HG03175 (cell line): ENCODE measurements at regions not wholly inside any gene's neighbourhood (a gene's known extent, or its start where the extent isn't known, plus 50 kb on each side); places are given as distances from the start of the nearest gene placed in this dataset.

Experiments
- ATAC-seq: cut with Tn5 transposase; IDR thresholded peaks from one replicate; pipeline ENCODE4 v1.9.1; 2021; ENCODE audit warnings: mild to moderate bottlenecking, moderate library complexity; ENCODE audit not compliant: unreplicated experiment

DNA sequence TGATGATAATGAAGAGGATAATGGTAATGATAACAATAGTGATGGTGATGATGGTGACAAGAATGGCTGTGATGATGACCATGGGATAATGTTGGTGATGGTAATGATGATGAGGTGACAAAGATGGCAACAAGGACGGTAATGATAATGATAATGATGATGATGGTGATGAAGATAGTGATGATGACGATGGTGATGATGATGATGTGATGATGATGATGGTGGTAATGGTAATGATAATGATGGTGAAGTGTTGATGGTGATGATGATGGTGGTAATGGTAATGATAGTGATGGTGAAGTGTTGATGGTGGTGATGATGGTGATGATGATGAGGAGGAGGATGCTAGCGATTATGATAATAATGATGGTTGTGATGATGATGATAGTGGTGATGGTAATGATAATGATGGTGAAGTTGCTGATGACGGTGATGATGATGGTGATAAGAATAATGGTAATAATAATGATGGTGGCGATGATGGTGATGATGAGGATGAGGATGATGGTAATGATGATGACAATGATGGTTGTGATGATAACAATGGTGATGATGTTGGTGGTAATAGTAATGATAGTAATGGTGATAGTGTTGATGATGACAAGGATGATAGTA is 54.7 kb upstream of the OPCML start:
- ATAC-seq = no peak

DNA sequence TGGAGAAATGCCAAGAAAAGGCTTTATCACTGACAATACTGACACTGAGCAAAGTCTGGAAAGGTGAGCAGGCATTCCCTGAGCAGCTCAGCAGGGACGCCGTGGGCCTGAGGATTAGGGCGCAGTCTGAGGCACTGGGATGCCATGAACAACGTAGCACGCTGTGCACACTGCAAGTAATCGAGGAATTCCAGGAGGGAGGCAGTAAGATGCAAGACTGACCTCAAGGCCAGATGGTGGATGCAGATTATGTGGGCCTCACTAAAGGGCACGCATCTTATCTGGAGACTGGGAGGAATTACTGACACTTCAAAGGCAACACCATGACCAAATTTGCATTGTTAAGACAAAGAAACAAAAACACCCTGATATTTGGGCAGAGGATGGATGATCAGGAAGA is 50.4 kb upstream of the OPCML start:
- no peak for ATAC-seq

DNA sequence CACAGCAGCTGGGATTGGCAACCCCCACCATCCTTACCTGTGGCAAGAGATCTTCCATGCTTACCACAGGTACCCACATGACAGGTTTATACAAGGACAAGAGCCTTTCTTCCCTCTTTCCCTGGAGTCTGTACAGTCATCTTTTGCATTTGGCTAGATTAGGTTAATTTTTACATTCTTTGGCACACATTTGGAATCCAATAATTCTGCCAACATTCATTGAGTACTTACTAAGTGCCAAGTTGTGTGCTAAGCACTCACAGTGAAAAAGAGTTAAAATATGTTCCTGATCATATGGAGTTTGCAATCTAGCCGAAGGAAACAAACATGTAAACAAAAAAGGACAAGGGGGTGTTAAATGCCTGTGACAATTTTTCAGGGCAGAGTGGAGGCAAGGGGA is 50.0 kb upstream of the OPCML start:
- ATAC-seq = no peak
